Dermis microvascular lymphatic vessel endothelial cell (primary cell): ENCODE measurements at regions not wholly inside any gene's neighbourhood (a gene's known extent, or its start where the extent isn't known, plus 50 kb on each side); places are given as distances from the start of the nearest gene placed in this dataset.

Experiments
- DNase-seq, 2 donors: peaks; one replicate each; pipeline versions ENCODE4 v3.0.0 to v3.0.0-alpha.2; 2010; ENCODE audit warnings: low read depth in 2 of 2

DNA sequence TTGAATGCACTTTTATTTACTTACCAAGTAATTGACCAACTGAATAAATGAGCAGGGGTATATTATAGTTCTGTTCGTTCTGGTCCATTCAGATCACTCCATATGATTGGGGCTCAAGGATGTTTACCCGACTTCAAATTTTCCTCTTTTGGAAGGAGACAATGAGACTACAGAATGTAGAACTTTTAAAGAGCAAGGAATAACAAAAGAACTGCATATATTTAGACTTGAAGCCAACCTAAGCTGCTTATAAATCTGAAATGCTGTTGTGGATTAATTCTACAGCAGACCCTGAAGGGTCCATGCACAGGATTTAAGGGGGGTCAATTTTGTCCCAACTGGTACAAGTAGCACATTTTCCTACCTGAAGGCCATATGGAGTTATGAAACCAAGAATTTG is 610.8 kb downstream of the RAB28 start:
- no peak for DNase-seq

DNA sequence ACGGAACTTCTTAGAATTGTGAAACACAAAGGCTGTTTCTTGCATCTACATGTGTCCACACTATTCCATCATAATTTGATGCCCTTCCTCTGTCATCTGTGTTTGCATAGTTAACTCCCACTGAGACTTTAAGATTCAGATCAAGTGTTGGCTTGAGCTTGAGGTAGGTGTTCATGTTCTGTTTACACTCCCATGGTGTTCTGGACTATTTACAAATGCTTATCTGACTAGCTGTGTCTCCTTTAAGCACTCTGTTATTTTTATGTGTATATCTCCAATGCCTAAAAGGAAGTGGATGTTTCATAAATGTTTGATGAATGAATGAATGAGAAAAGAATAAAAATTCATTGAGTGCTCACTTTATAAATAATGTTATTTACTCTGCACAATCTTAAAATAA is 622.7 kb downstream of the RAB28 start:
- DNase-seq = no peak

DNA sequence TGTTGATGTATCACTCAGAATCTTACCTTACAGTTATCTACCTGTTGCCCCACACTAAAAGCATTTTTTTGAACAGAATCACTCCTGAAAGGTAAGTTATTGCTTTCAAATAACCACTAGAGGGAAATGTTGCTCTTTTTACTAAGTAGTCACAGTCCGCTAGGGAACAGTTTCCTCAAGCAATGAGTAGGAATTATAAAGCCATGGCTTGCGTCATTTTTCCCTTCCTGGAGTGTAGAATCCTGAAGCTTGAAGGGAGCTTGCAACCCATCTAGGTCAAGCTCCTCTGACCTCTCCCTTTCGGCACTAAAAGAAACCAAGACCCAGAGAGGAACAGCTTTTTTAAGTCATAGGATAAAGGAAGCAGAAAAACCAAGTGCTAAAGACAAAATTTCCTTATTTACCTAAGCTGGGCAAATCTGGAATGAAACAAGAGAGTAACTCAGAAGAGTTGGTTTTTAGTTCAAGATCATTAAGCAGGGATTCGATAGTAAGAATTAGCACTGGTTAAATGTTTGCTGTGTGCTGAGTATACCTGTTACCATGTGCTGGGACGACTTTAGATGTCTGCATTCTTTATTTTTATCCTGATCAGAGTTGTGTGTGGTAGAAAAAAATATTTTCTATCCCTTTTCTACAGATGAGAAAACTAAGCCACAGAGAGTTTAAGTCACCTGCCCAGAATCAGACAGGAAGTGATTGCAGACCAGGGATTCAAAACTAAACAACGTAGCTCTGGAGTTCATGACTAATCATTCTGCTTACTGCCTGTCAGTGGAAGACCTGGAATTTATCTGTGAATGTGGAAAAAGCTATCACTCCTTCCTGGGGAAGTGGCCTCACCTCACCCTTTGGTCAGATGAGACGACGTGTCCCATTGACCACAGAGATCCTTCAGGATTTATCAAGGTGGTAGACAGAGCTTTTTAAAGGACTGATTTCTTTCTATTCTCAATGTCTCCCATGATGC is 631.5 kb downstream of the RAB28 start:
- peak; percentile 43 to 65 for DNase-seq

DNA sequence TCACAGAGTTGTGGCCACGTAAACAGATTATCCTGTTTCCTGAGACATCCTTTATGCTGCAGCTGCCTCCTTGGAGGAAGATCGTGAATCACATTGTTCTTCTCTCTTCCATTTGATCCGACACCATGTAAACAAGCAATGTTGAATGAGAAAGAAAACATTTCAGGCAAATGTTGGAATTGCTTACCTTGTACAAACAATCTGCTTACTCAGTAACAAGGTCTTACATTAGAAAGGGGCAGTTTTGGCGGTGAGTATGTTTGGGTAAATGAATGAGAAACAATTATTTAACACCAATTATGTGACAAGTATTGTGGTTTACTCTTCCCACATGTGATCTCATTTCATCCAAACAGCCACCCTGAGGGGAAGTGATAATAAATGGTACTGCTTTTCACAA is 637.8 kb downstream of the RAB28 start:
- DNase-seq = no peak

DNA sequence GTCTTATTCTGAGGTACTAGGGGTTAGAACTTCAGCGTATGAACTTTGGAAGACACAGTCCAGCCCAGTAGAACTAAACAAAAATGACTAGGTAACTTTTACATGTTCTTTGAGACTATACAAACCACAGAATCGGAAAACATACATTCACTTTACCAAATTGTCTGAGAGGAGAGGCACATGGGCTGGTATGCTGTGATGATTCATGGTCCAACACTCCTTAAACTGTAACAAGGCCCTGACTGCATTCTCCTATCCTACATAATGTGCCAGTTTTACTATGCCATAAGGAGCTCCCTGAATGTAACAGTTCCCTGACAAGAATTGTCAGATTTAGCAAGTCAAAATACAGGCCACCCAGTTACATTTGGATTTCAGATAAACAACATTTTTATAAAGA is 640.0 kb downstream of the RAB28 start:
- DNase-seq = no peak

DNA sequence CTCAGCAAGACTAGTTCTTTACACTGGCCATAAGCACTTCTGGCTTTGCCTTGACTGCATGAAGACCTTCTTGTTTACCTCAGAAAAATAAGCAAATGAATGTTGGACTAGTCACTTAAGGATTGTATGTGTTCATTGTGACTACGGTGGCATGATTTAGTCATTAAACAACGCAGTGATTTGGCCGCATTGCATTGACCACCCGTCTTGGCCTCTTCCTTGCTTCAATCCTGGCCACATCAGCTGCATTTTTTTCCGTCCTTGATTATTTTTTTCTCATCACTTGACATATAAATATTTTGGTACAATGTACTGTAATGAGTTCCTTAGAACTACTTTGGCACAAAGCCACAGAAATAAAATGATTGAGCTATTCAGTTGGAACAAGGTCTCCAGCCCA is 656.2 kb downstream of the RAB28 start:
- no peak for DNase-seq

DNA sequence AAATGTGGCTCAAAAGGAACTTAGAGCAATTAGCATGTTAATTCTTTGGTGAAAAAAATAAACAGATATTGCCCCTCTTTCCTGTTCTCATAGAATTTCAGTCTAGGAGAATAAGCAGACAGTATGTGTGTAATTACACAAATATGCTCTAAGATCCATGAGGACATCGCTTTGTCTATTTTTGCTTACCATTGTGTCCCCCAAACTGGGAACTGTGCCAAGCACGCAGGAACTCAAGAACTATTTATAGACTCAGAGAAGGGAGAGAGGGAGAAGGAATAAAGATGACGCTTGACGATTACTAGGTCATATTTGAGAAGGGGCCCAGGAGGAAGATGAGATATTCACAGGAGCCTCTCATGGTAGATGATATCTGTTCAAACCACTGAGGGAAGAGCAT is 692.6 kb downstream of the RAB28 start:
- DNase-seq = no peak

DNA sequence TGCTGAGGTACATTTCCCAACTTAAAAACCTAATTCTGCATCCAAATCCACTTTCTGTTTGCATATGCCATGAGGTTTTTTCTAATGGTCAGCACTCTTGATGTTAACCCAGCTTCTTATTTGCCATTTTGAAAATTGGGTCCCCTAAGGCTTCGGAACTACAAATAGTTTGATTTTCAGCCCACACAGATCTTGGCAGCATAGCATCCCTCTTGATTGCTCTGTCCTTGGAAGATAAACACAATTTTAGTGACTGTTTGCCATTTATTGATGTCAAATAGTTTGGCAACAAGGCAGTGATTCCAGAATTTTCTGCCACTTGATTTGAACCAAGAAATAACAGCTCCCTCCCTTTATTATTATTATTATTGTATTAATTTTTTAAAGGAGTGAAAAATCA is 696.9 kb downstream of the RAB28 start:
- no peak for DNase-seq

DNA sequence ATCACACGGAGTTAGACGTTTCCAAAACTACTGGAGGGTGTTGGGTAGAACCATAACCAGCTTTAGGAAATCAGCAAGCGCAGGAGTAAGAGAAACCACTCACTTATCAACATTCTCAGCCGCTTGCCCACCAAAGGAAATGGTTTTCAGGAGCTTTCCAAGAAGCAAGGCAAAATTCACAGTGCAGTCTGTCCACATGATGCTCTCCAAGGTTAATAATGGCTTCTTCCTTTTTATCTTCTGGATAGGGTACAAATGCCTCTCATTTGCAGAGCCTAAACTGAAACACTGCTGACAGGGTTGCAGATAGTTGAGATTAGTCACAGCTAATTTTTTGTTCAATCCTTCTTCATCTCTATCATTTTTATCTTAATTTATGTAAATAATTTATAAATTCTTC is 705.4 kb downstream of the RAB28 start:
- DNase-seq = no peak

DNA sequence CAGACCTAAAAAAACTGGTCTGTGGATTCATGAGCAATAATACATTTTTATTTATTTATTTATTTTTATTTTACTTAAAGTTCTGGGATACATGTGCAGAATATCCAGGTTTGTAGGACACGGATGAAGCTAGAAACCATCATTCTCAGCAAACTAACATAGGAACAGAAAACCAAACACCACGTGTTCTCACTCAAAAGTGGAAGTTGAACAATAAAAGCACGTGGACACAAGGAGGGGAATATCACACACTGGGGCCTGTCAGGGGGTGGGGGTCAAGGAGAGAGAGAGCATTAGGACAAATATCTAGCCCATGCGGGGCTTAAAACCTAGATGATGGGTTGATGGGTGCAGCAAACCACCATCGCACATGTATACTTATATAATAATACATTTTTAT is 705.9 kb downstream of the RAB28 start:
- no peak for DNase-seq

DNA sequence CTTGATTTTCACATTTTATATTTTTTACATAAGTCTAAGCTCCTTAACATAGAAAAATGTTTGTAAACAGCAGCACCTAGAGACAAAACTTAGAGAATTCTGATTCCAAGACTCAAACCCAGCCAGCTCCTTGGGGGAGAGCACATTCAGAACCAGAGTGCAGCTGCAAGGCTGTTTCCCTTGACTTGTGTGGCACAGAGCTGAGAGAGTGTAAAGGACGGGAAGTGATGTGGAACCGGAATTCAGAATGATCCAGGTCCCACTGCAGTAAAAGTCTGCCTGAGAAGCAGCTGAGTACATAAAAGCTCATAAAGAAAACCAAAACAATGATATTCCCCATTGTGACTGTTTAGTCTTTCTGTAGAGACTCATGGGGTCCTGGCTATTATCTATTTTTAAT is 713.8 kb downstream of the RAB28 start:
- no peak for DNase-seq

DNA sequence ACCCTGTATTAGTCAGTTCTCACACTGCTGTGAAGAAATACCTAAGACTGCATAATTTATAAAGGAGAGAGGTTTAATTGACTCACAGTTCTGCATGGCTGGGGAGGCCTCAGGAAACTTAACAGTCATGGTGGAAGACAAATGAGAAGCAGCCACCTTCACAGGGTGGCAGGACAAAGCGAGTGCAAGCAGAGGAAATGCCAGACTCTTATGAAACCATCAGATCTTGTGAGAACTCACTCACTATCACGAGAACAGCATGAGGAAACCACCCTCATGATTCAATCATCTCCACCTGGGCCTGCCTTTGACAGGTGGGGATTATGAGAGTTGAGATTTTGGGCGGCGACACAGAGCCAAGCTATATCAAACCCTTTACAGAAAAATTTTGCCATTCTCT is 722.4 kb downstream of the RAB28 start:
- DNase-seq = no peak

DNA sequence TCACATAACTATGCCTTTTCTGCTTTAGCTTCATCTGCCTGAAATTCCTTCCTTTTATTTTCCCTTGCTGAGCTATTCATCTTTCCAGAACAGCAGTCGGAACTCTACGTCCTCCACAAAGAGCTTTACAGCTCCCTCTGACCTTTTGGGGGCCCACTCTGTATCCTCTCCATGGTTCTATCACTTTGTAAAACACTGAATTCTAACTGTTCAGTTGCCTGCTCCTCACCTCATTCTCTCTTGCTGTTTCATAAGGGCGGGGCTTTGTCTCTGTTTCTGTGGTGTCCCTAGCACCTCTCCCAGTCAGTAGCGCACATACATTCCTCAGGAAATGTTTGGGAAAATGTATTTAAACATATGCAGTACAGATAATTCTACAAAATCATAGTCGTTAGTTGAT is 737.0 kb downstream of the RAB28 start:
- no peak for DNase-seq

DNA sequence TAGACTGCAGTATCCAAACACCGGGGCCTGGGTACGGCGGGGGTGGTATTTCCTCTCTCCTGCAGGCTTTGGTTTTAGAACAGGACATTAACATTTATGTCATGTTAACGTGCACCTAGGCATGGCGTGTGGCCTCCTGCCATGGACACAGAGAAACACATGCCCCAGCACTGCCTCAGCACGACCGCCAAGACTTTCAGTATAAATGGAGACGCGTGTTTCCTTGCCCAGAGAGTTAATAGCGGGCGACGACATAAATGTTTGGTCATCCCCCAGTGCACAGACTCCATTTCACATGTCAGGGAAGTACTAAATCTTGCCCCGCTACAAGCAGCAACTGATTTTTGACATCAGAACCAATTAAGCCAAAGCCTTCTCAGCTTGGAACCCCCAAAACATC is 737.9 kb downstream of the RAB28 start:
- DNase-seq = no peak

DNA sequence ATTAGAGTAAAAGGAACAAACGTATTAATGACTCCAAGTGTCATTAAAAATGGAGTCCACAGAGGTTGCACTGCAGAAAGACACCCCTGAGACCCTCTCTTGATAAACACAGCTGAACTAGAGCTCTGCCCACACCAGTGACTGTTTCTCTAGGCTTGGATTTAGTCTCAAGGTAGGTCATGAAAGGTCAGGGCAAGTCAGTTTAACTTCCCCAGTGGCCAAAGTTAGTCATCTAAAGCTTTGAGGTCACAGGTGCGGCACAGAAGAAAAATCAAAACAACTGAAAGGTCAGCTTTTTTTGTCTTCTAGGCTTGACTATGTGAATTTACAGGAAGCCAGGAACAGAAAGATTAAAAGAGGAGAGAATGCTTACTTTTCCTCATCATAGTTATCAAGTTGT is 749.6 kb downstream of the RAB28 start:
- DNase-seq = no peak

DNA sequence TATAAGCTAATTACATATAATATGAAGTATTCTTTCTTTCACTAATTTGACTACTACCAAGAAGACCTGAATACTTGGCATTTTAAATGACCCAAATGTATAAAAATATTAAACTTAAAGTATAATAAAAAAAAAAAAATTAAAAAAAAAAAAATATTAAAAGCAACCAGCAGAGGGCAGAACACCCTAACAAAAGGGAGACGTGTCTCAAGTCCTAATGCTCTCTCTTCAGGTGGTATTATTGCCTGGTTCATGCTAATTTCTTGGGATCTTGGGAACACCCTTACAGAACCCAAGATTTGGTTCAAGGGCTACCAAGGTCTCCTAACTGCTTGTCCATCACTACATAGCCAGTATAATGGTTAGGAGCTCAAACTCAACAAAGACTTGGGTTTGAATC is 754.8 kb downstream of the RAB28 start:
- DNase-seq = peak in 1 of 2 donors; percentile 29

DNA sequence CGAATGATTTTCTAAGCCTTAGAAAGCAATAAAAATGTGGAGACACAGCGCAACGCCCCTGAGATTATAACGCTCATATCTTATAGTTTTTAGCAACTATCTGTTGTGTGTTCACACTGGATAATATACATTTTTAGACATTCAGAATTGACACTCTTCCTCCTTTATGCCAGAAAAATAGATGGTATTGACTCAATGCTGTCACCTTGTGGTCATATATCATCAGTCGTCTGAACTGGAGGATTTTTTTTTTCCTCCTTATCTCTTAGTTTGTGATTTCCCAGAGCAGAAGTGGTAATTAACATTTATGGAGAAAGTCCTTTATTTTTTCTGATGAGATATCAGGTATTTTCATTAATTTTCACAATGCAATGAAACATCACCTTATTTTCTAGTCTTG is 759.6 kb downstream of the RAB28 start:
- peak; percentile 9 for DNase-seq

DNA sequence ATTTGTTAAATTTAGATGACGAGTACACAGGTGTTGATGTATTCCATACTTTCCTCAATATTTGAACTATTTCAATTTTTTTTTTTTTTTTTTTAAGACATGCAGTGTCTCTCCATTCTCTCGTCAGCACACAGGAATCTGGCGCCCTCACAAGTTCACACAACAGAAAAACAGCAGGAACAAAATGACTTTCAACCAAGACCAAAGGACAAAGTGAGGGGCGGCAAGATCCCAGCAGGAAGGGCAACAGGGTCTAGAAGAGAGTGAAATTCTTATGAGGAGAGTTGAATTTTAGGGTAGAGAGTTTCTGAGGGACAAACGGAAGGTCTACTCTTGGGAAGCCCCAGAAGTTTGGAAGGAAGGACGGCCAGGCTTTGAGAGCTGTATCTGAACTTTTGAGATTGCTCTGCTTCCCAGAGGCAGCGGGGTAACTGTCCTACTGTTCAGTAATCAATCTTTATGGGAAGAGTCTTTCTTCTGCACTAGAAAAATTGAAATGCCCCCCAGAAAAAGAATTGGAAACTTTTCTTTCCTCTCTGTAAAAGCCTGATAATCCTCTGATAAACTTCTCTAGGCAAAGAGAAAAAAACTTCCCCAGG is 760.2 kb downstream of the RAB28 start:
- DNase-seq = no peak

DNA sequence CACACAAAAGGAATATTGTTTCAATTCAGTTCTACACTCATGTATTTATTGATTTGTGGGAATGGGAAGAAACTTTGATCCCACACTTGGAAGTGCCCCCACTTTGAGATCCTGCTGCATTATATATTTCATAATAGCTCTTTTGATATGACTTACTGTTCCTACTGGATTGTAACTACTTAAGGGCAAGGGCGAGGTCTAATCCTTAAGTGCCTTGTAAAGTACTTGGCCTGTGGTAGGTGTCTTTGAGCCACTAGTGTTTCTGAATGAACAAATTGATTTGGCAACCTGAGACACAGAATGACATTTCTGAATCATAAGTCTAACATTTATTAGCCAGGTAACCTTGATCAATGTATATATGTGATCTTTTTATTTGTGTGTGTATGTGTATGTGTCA is 767.2 kb downstream of the RAB28 start:
- DNase-seq = no peak

DNA sequence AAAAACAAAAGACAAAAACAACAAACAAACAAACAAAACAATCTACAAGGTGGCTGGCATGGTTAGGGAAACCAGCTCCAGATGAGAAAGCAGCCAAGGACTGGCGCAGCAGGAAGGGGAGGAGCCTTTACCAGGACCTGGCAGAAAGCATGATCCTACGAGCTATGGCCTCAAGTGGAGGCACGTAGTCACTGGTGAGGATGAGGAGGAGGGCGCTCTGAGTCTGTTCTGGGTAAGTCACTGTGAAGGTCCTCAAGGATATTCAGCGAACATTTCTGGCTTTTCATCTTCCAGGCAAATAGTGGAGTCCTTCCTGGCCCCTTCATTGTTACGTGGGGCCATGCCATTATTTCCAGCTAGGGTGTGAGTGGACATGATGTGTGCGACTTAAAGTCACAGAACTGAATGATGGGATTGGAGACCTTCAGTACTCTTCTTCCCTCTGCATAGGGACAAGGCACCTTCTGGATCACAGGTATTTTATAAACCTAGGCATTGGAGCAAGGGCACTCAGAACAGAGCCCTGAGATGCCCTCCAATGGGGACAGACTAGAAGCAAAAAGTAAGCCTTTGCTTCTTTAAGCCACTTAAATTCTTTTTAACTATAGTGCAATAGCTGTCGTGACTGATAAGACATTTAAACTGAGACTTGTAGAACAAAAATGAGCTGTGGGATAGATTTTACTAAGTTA is 771.3 kb downstream of the RAB28 start:
- DNase-seq = no peak

DNA sequence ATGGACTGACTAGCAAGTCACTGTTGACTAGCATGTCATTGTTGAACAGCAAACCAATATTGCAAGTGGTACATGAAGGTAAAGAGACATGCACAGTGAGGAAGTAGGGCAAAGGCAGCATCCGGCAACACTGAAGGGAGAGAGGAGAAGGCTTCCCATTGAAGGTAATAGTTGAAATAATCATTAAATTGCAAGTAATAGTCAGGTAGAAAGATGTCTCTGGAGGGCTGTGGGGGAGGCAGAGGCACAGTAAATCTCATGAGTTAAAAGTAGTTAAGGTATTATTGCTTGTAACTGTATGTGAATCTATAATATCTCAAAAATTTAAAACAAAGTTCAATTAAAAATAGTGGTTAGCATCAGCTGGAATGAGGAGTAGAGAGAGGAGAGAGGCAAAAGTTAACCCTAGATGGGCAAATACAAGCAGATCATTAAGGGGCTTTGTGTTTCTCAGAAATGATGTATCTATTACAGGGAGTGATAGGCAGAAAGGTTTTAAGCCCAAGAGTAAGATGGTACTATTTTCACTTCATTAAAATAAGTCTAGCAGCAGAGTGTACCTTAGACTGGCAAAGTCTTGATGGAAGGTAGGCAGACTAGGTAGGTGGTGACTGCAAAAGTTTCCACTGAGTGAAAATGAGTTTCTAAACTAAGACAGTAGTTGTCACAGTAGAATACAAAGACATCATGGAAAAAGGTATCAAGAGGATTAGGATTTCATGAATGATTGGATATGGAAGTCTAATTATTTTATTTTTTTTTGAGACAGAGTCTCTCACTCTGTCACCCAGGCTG is 776.6 kb downstream of the RAB28 start:
- DNase-seq = no peak

DNA sequence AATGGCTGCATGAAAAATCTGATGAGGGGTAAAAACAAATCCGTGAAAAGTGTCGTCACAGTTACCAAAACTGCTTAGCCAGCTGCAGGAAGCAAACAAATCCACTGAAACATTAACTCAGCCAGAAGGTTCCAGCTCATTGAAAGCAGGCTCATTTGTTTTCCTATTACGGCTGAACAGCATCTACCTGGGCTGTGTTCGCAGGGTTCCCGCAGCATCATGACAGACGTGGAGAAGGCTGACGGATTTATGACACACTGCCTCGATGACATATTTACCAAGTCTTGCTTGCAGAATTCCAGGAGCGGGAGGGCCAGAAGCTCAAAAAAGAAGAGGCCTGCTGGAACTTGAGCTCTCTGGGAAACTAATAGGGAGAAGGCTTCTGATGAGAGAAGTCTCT is 781.1 kb downstream of the RAB28 start:
- DNase-seq = no peak
